Psoas muscle (tissue), 7 donors: ENCODE measurements at regions not wholly inside any gene's neighbourhood (a gene's known extent, or its start where the extent isn't known, plus 50 kb on each side); places are given as distances from the start of the nearest gene placed in this dataset.

ENCODE experiments used
- ATAC-seq, 4 donors: fragments of 200-7000 bp; cut with Tn5 transposase; one replicate each; pipeline ENCODE4 v1.9.1; 2020; ENCODE audit warnings: moderate library complexity in 3 of 4, mild to moderate bottlenecking in 2 of 4
- DNase-seq, 2 donors: peaks; one replicate each; pipeline ENCODE4 v3.0.0-alpha.2; 2020
- H3K27ac ChIP-seq: fragments of 200-600 bp; one replicate; pipeline ENCODE4 v1.8.0; 2022
- H3K27me3 ChIP-seq, 3 donors: fragments of 200-600 bp in 1 of 3; one replicate each; pipeline versions ENCODE4 v1.6.1 to v1.8.0; 2013 to 2022; ENCODE audit warnings: low read length in 2 of 3, mild to moderate bottlenecking in 2 of 3, moderate library complexity in 1 of 3; ENCODE audit not compliant: insufficient read depth in 3 of 3
- H3K36me3 ChIP-seq, 2 donors: fragments of 200-600 bp in 1 of 2; one replicate each; pipeline versions ENCODE4 v1.6.1 to v1.8.0; 2013 to 2022; ENCODE audit warnings: low read depth in 1 of 2, mild to moderate bottlenecking in 1 of 2, moderate library complexity in 1 of 2; ENCODE audit not compliant: insufficient read depth in 1 of 2
- H3K4me1 ChIP-seq: fragments of 200-600 bp; one replicate; pipeline ENCODE4 v1.8.0; 2022
- H3K4me3 ChIP-seq: fragments of 200-600 bp; one replicate; pipeline ENCODE4 v1.8.0; 2022; ENCODE audit warnings: mild to moderate bottlenecking
- H3K9me3 ChIP-seq: fragments of 200-600 bp; one replicate; pipeline ENCODE4 v1.8.0; 2022
- WGBS, 3 donors: extraction: QIAGEN DNeasy Blood & Tissue Kit; methylation state at CpG; one replicate each; pipeline versions ENCODE4 v1.1.6 to v1.1.7; 2013; 5-methylcytosine and 5-hydroxymethylcytosine counted together
- intact Hi-C, 2 donors: fragments of 100-400 bp; cut with DNase I; formaldehyde crosslinking; loops; one replicate each; pipeline versions ENCODE4 v1.11.0 to v1.14.2; 2022
- TF ChIP-seq, protein P1 (sequence below): fragments of 200-600 bp; IDR thresholded peaks from one replicate; pipeline ENCODE4 v1.8.0; 2022; ENCODE audit warnings: antibody characterized with exemption
- donor health status: healthy with polysubstance abuse.
- donor health status: DM: no; HTN: no; CAD: no; lungs with moderate emphysema.
- donor health status: Bipolar disorder and iron deficiency.
- donor health status: healthy.
- donor health status: DM: yes; HTN: yes; CAD: no.
- donor health status: DM: no; HTN: no; CAD: no.
- donor health status: DM: yes; HTN: yes; CAD: no.

DNA sequence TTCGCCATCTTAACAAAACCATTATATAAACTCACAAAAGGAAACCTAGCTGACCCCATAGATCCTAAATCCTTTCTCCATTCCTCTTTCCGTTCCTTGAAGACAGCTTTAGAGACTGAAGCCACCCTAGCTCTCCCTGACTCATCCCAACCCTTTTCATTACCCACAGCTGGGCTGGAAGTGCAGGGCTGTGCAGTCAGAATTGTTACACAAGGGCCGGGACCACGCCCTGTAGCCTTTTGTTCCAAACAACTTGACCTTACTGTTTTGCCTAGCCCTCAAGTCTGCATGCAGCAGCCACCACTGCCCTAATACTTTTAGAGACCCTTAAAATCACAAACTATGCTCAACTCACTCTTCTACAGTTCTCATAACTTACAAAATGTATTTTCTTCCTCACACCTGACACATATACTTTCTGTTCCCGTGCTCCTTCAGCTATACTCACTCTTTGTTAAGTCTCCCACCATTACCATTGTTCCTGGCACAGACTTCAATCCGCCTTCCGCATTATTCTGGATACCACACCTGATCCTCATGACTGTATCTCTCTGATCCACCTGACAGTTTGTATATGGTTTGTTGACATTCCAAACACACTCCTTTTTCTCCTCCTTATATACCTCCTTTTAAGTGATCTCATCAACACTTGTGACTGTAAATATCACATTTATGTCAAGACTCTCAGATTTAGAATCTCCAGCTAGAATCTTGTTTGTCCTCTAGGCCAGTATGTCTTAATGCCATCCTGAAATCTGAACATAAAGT lies 208.7 kb downstream of the KITLG start:
- H3K27ac ChIP-seq = no peak overlapping the region
- ATAC-seq = no peak
- WGBS, 3 donors = 87 to 89% (median 87%) methylated on average over 7 of the region's 7 CpGs

DNA sequence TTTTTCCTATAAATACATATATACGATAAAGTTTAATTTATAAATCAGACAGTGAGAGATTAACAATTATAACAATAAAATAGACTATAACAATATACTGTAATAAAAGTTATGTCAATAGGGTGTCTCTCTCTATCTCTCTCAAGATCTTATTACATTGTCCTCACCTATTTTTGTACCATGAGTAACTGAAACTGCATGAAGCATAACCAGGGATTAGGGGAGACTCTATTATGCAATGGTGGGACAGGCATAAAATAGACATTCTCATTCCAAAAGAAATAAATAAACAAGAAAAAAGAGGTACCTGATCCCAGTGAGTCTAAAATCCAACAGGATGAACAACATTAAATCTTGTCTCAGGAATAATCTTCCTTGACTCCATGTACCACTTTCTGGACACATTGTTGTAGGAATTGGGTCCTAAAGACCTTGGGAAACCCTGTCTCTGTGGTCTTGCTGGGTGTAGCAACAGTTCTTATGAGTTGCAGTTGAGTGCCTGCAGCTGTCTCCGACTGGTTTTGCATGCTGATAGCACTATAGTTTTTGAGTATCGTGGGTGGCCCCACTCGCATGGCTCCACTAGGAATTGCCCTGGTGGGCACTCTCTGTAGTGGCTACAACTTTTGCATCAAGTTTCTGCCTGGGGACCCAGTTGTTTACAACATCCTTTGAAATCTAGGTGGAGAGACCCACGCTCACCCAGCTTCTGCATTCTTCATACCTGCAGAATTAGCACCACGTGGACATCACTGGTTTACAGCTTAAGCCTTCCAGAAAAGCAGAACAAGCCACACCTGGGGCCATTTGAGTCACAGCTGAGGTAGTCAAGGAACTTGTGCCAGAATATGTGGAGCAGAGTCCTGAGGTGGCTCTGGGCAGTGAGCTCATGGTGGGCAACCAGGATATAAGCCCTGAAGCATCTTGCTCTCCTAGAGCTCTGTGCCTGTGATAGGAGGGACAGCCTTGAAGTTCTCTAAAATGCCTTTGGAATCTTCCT lies 204.7 kb downstream of the KITLG start:
- Histone ChIP-seq H3K9me3 (no peaks in the 10 kb centered on the region), H3K27ac (no peak overlapping the region), H3K4me1 (no peaks in the 10 kb centered on the region), H3K4me3 (no peak overlapping the region), H3K36me3 (no peaks in the 10 kb centered on the region), H3K27me3 (no peaks in the 10 kb centered on the region)
- DNase-seq (no peak), ATAC-seq (peak in 3 of 4 donors; percentile 58 to 81 (median 70))
- WGBS, 3 donors = 81 to 88% (median 83%) methylated on average over 6 of the region's 6 CpGs
- TF ChIP-seq, protein P1, sequence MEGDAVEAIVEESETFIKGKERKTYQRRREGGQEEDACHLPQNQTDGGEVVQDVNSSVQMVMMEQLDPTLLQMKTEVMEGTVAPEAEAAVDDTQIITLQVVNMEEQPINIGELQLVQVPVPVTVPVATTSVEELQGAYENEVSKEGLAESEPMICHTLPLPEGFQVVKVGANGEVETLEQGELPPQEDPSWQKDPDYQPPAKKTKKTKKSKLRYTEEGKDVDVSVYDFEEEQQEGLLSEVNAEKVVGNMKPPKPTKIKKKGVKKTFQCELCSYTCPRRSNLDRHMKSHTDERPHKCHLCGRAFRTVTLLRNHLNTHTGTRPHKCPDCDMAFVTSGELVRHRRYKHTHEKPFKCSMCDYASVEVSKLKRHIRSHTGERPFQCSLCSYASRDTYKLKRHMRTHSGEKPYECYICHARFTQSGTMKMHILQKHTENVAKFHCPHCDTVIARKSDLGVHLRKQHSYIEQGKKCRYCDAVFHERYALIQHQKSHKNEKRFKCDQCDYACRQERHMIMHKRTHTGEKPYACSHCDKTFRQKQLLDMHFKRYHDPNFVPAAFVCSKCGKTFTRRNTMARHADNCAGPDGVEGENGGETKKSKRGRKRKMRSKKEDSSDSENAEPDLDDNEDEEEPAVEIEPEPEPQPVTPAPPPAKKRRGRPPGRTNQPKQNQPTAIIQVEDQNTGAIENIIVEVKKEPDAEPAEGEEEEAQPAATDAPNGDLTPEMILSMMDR = no peak
- intact Hi-C loops = no loop called here

More for the DNA sequence above, 208.7 kb downstream of the KITLG start:
- Histone ChIP-seq H3K27me3 (no peaks in the 10 kb centered on the region), H3K4me3 (no peak overlapping the region), H3K36me3 (no peaks in the 10 kb centered on the region), H3K9me3 (no peaks in the 10 kb centered on the region), H3K4me1 (no peaks in the 10 kb centered on the region)
- DNase-seq = peak; percentile 31 to 60
- TF ChIP-seq, protein P1 = no peak
- intact Hi-C loops = no loop called here

DNA sequence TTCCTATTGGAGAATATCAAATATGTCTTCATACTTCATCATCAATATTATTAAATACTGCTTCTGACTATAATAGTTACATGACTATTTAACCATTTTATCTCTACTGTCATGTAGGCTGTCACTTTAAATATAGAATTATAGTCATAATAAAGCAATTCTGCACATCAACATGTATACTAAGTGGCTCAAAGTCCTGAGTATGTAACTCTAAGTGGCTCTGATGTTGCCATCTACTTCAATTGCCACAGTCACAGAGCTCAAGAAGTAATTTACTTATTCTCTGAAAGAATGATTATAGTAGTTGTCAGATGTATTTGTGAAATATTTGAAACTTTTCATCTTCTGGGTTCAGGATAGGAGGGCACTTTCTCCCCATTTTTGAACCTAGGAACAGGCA lies 202.3 kb downstream of the KITLG start:
- TF ChIP-seq, protein P1 = no peak
- DNase-seq (no peak), ATAC-seq (no peak)
- Histone ChIP-seq H3K4me1 (no peaks in the 10 kb centered on the region), H3K36me3 (no peaks in the 10 kb centered on the region), H3K27ac (no peak overlapping the region), H3K4me3 (no peak overlapping the region), H3K27me3 (no peaks in the 10 kb centered on the region), H3K9me3 (no peaks in the 10 kb centered on the region)
- intact Hi-C loops = no loop called here

DNA sequence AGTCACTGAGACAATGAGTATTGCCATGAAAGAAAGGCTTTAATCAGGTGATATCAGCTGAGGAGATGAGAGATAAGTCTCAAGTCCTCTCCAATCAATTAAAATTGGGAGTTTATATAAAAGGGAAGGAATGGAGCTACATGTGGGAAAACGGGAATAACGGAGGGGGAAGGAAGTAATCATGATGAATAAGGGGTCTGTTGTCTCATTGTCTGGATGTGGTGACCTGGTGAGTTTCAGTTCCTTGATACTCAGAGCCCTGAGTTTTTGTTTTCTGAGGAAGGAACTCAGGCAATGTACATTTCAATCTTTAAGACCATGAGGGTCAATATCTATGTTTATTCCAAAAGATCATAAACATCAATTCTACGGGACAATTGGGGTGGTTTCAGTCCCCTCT lies 198.8 kb downstream of the KITLG start:
- no peak for ATAC-seq

More for the DNA sequence above, 198.8 kb downstream of the KITLG start:
- no peaks in the 10 kb centered on the region for H3K36me3 ChIP-seq
- DNase-seq = no peak
- H3K27me3 ChIP-seq = no peaks in the 10 kb centered on the region
- H3K9me3 ChIP-seq = no peaks in the 10 kb centered on the region
- H3K4me1 ChIP-seq = no peaks in the 10 kb centered on the region
- no peak overlapping the region for H3K27ac ChIP-seq
- 72 to 79% (median 73%) methylated on average over 3 of the region's 3 CpGs for WGBS, 3 donors
- intact Hi-C loops = no loop called here
- H3K4me3 ChIP-seq = no peak overlapping the region
- TF ChIP-seq, protein P1 = no peak
